GM21528 (cell line): ENCODE measurements at regions not wholly inside any gene's neighbourhood (a gene's known extent, or its start where the extent isn't known, plus 50 kb on each side); places are given as distances from the start of the nearest gene placed in this dataset.
A peak's percentile ranks its signal among the peaks of the same experiment; 100 is the strongest.

Source experiments
- ATAC-seq: cut with Tn5 transposase; IDR thresholded peaks from one replicate; pipeline ENCODE4 v1.9.1; 2021; ENCODE audit warnings: mild to moderate bottlenecking, moderate library complexity; ENCODE audit not compliant: unreplicated experiment, low FRiP score

- no peak for ATAC-seq
Observed at GRCh38 chr6:53216301-53216700, 67.7 kb upstream of the GCM1 start.

- no peak for ATAC-seq
Observed at GRCh38 chr6:53214172-53214571, 65.5 kb upstream of the GCM1 start.

GRCh38 chr6:53210811-53211210, 62.2 kb upstream of the GCM1 start:
- no peak for ATAC-seq

DNA sequence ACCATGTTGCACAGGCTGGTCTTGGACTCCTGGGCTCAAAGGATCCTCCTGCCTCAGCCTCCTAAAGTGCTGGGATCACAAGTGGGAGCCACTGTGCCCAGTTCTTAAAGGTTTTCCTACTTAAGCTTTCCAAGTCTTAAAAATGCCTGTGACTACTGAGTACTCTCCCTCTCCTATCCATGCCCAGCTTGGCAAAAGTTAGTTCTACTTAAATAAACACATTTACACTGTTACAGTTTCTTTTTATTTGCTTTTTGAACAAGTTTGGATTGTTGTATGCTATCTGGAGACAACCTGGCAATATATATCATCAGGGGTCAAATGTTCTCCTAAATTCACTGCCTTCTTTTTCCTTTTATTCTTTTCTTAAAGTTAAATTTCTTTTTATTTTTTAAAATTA, 61.0 kb upstream of the GCM1 start:
- ATAC-seq, result no peak

DNA sequence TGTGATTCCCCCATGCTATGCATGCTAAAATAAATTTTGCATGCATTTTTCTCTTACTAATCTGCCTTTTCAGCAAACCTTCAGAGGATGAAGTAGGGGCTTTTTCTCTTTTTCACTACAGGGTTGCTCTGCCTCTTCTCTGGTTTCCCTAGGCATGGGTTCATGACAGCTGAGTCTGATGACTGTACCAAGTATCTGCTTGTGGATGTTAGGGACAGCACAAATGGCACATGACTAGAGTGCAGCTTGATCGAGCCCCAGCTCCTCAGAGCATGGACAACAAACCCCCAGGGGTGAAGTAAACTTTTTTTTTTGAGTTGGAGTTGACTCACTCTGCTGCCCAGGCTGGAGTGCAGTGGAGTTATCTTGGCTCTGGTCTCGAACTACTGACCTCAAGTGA, 57.1 kb upstream of the GCM1 start:
- ATAC-seq, result no peak

- no peak for ATAC-seq
Observed at GRCh38 chr6:53203483-53203882, 54.8 kb upstream of the GCM1 start.

DNA sequence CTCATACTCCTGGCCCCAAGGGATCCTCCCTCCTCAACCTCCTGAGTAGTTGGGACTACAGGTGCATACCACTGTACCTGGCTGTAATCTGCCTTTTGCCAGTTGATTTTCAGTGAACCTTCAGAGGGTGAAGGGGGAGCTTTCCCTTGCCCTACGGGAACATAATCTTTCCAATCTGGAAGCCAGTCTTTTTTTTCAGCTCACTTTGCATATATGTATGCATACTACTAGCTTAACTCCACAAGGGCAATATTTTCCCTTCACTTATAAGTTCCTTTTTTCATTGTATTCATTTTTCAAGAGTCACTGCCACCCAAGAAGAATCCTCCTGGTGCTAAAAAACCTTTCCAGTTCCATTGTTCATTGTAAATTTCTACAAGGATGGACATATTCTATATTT, 53.4 kb upstream of the GCM1 start:
- ATAC-seq, result no peak

- ATAC-seq, result peak; percentile 45
Observed at GRCh38 chr6:53201270-53201669, 52.6 kb upstream of the GCM1 start.

- no peak for ATAC-seq
Observed at GRCh38 chr6:53199765-53200164, 51.1 kb upstream of the GCM1 start.

- ATAC-seq, result peak; percentile 95
Observed at GRCh38 chr6:53199156-53199555, 50.5 kb upstream of the GCM1 start.
